HEK293 (cell line): ENCODE measurements at regions not wholly inside any gene's neighbourhood (a gene's known extent, or its start where the extent isn't known, plus 50 kb on each side); places are given as distances from the start of the nearest gene placed in this dataset.

Experiments
- CTCF ChIA-PET: fragments of 350-600 bp; formaldehyde crosslinking; extraction: SDS; loops from one replicate; lab custom pipeline; 2021; ENCODE audit warnings: antibody characterized with exemption; lab: Yijun Ruan, JAX
- POLR2A ChIA-PET: fragments of 300-600 bp; formaldehyde crosslinking; extraction: SDS; loops from one replicate; lab custom pipeline; 2020; ENCODE audit warnings: antibody characterized with exemption, inconsistent platforms; lab: Yijun Ruan, JAX
- H3K27ac ChIP-seq: fragments of 200-500 bp; sonication (Bioruptor generic); 2 replicates; pipeline ENCODE4 v1.5.1; 2014; ENCODE audit warnings: low read depth, low read length, control low read depth, inconsistent platforms; ENCODE audit errors: extremely low read depth
- H3K36me3 ChIP-seq, 2 experiments: fragments of 200-500 bp in 1 of 2; sonication (Bioruptor generic) in 1 of 2; 1 replicate in 1 of 2; 2 replicates in 1 of 2; pipeline ENCODE4 v1.5.1; 2014 to 2017; ENCODE audit warnings: inconsistent platforms in 2 of 2, low read length in 2 of 2; ENCODE audit not compliant: control insufficient read depth in 2 of 2, insufficient read depth in 1 of 2
- H3K4me1 ChIP-seq: fragments of 200-500 bp; sonication (Bioruptor generic); 2 replicates; pipeline ENCODE4 v1.5.1; 2014; ENCODE audit warnings: mild to moderate bottlenecking, low read length, inconsistent platforms; ENCODE audit not compliant: control insufficient read depth, insufficient read depth
- H3K4me3 ChIP-seq: 2 replicates; pipeline ENCODE4 v1.5.1; 2011; ENCODE audit warnings: low read depth, mild to moderate bottlenecking, control low read depth, low read length, moderate library complexity
- H3K9me3 ChIP-seq: fragments of 200-500 bp; sonication (Bioruptor generic); 2 replicates; pipeline ENCODE4 v1.5.1; 2014; ENCODE audit warnings: low read depth, low read length, inconsistent platforms; ENCODE audit not compliant: control insufficient read depth, insufficient read depth
- KLF7 ChIP-seq: fragments of 450-650 bp; formaldehyde crosslinking; IDR thresholded peaks from 2 replicates; pipeline ENCODE4 v1.5.1; 2016; ENCODE audit warnings: missing biosample characterization, missing genetic modification characterization, borderline replicate concordance
- KLF9 ChIP-seq: fragments of 450-650 bp; formaldehyde crosslinking; IDR thresholded peaks from 2 replicates; pipeline ENCODE4 v1.5.1; 2016; ENCODE audit warnings: missing biosample characterization, missing genetic modification characterization, low read depth
- MYNN ChIP-seq: fragments of 450-650 bp; formaldehyde crosslinking; IDR thresholded peaks from 2 replicates; pipeline ENCODE4 v1.5.1; 2016; ENCODE audit warnings: missing biosample characterization, missing genetic modification characterization, borderline replicate concordance
- ZFP3 ChIP-seq: fragments of 450-650 bp; formaldehyde crosslinking; IDR thresholded peaks from 2 replicates; pipeline ENCODE4 v1.5.1; 2016; ENCODE audit warnings: low read depth, missing biosample characterization, missing genetic modification characterization
- ZNF138 ChIP-seq: fragments of 450-650 bp; formaldehyde crosslinking; IDR thresholded peaks from 2 replicates; pipeline ENCODE4 v1.5.1; 2016; ENCODE audit warnings: missing biosample characterization, missing genetic modification characterization, borderline replicate concordance
- ZNF202 ChIP-seq: fragments of 450-650 bp; formaldehyde crosslinking; IDR thresholded peaks from 2 replicates; pipeline ENCODE4 v1.5.1; 2016; ENCODE audit warnings: missing biosample characterization, missing genetic modification characterization, borderline replicate concordance
- ZNF214 ChIP-seq: fragments of 450-650 bp; formaldehyde crosslinking; IDR thresholded peaks from 2 replicates; pipeline ENCODE4 v1.5.1; 2017; ENCODE audit warnings: missing biosample characterization, mild to moderate bottlenecking, missing genetic modification characterization, borderline replicate concordance
- ZNF223 ChIP-seq: fragments of 450-650 bp; formaldehyde crosslinking; IDR thresholded peaks from 2 replicates; pipeline ENCODE4 v1.5.1; 2016; ENCODE audit warnings: missing biosample characterization, missing genetic modification characterization
- ZNF23 ChIP-seq: fragments of 450-650 bp; formaldehyde crosslinking; IDR thresholded peaks from 2 replicates; pipeline ENCODE4 v1.5.1; 2016; ENCODE audit warnings: missing biosample characterization, missing genetic modification characterization, borderline replicate concordance
- ZNF248 ChIP-seq: fragments of 450-650 bp; formaldehyde crosslinking; IDR thresholded peaks from 2 replicates; pipeline ENCODE4 v1.5.1; 2017; ENCODE audit warnings: missing biosample characterization, missing genetic modification characterization
- ZNF350 ChIP-seq: fragments of 450-650 bp; formaldehyde crosslinking; IDR thresholded peaks from 2 replicates; pipeline ENCODE4 v1.5.0; 2017; ENCODE audit warnings: missing biosample characterization, mild to moderate bottlenecking, missing genetic modification characterization
- ZNF354C ChIP-seq: fragments of 450-650 bp; formaldehyde crosslinking; IDR thresholded peaks from 2 replicates; pipeline ENCODE4 v1.5.1; 2016; ENCODE audit warnings: missing biosample characterization, missing genetic modification characterization, low read depth, borderline replicate concordance
- ZNF366 ChIP-seq: fragments of 450-650 bp; formaldehyde crosslinking; conservative IDR thresholded peaks from 2 replicates; pipeline ENCODE4 v1.5.1; 2016; ENCODE audit warnings: missing biosample characterization, missing genetic modification characterization
- ZNF521 ChIP-seq: fragments of 450-650 bp; formaldehyde crosslinking; IDR thresholded peaks from 2 replicates; pipeline ENCODE4 v1.5.1; 2017; ENCODE audit warnings: missing biosample characterization, mild to moderate bottlenecking, missing genetic modification characterization
- ZNF544 ChIP-seq: fragments of 450-650 bp; formaldehyde crosslinking; IDR thresholded peaks from 2 replicates; pipeline ENCODE4 v1.5.0; 2017; ENCODE audit warnings: missing biosample characterization, missing genetic modification characterization
- ZNF624 ChIP-seq: fragments of 450-650 bp; formaldehyde crosslinking; IDR thresholded peaks from 2 replicates; pipeline ENCODE4 v1.5.1; 2017; ENCODE audit warnings: missing biosample characterization, missing genetic modification characterization
- ZNF629 ChIP-seq: fragments of 450-650 bp; formaldehyde crosslinking; IDR thresholded peaks from 2 replicates; pipeline ENCODE4 v1.5.1; 2017; ENCODE audit warnings: missing biosample characterization, missing genetic modification characterization
- ZNF701 ChIP-seq: fragments of 450-650 bp; formaldehyde crosslinking; IDR thresholded peaks from 2 replicates; pipeline ENCODE4 v1.5.1; 2016; ENCODE audit warnings: missing biosample characterization, missing genetic modification characterization
- ZNF707 ChIP-seq: fragments of 450-650 bp; formaldehyde crosslinking; IDR thresholded peaks from 2 replicates; pipeline ENCODE4 v1.5.1; 2016; ENCODE audit warnings: missing biosample characterization, missing genetic modification characterization
- TF ChIP-seq, protein P1 (sequence below): fragments of 450-650 bp; formaldehyde crosslinking; IDR thresholded peaks from 2 replicates; pipeline ENCODE4 v1.5.1; 2016; ENCODE audit warnings: missing biosample characterization, missing genetic modification characterization
- TF ChIP-seq, protein P2 (sequence below): IDR thresholded peaks from 2 replicates; pipeline ENCODE4 v1.6.1; 2011; ENCODE audit warnings: mild to moderate bottlenecking, low read depth, low read length, borderline replicate concordance
- TF ChIP-seq, protein P3 (sequence below): fragments of 450-650 bp; formaldehyde crosslinking; IDR thresholded peaks from 2 replicates; pipeline ENCODE4 v1.5.1; 2017; ENCODE audit warnings: missing biosample characterization, missing genetic modification characterization
- TF ChIP-seq, protein P4 (sequence below): fragments of 450-650 bp; formaldehyde crosslinking; IDR thresholded peaks from 2 replicates; pipeline ENCODE4 v1.5.1; 2017; ENCODE audit warnings: missing biosample characterization, missing genetic modification characterization
- TF ChIP-seq, protein P5 (sequence below): fragments of 450-650 bp; formaldehyde crosslinking; IDR thresholded peaks from 2 replicates; pipeline ENCODE4 v1.5.1; 2016; ENCODE audit warnings: missing biosample characterization, missing genetic modification characterization
- TF ChIP-seq, protein P6 (sequence below): fragments of 450-650 bp; IDR thresholded peaks from 2 replicates; pipeline ENCODE4 v1.5.1; 2018; ENCODE audit warnings: missing biosample characterization, missing genetic modification characterization

DNA sequence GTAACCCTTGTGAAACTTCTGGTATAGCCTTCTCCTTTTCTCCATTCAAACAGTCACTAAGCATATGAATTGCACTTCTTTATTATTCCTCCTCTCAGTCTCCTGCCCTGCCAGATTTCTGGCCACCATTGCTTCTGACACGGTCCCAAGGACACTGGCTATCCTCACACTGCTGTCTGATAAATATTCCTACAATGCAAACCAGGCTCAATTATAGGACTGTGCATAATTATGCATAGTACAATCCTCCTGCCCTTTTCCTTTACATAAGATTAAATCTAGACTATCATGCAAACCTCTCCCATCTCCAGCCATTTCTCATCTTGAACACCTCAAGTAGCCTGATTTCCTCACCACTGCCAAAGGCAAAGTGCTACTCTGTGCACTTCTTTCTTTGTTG, 704.3 kb upstream of the ADAMTS5 start:
- H3K4me1 ChIP-seq, result no peaks in the 10 kb centered on the region
- no peaks in the 10 kb centered on the region for H3K36me3 ChIP-seq
- no peaks in the 10 kb centered on the region for H3K9me3 ChIP-seq
- no peak overlapping the region for H3K4me3 ChIP-seq
- TF ChIP-seq ZNF202 (tag by site-specific recombination) (no peak), ZFP3 (tag by site-specific recombination) (no peak), ZNF544 (no peak), ZNF701 (tag by site-specific recombination) (no peak), ZNF248 (tag by site-specific recombination) (no peak), KLF9 (tag by site-specific recombination) (no peak), ZNF707 (no peak), ZNF521 (tag by site-specific recombination) (no peak), MYNN (tag by site-specific recombination) (no peak)
- TF ChIP-seq, protein P1, sequence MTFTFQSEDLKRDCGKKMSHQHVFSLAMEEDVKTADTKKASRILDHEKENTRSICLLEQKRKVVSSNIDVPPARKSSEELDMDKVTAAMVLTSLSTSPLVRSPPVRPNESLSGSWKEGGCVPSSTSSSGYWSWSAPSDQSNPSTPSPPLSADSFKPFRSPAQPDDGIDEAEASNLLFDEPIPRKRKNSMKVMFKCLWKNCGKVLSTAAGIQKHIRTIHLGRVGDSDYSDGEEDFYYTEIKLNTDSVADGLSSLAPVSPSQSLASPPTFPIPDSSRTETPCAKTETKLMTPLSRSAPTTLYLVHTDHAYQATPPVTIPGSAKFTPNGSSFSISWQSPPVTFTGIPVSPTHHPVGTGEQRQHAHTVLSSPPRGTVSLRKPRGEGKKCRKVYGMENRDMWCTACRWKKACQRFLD (tag by site-specific recombination), result no peak
- TF ChIP-seq, protein P2, sequence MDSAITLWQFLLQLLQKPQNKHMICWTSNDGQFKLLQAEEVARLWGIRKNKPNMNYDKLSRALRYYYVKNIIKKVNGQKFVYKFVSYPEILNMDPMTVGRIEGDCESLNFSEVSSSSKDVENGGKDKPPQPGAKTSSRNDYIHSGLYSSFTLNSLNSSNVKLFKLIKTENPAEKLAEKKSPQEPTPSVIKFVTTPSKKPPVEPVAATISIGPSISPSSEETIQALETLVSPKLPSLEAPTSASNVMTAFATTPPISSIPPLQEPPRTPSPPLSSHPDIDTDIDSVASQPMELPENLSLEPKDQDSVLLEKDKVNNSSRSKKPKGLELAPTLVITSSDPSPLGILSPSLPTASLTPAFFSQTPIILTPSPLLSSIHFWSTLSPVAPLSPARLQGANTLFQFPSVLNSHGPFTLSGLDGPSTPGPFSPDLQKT, result no peak
- TF ChIP-seq, protein P3, sequence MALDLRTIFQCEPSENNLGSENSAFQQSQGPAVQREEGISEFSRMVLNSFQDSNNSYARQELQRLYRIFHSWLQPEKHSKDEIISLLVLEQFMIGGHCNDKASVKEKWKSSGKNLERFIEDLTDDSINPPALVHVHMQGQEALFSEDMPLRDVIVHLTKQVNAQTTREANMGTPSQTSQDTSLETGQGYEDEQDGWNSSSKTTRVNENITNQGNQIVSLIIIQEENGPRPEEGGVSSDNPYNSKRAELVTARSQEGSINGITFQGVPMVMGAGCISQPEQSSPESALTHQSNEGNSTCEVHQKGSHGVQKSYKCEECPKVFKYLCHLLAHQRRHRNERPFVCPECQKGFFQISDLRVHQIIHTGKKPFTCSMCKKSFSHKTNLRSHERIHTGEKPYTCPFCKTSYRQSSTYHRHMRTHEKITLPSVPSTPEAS (tag by site-specific recombination), result no peak
- TF ChIP-seq, all 188 proteins: peak for 0
- CTCF ChIA-PET, result no interaction called here
- H3K27ac ChIP-seq, result no peak overlapping the region
- POLR2A ChIA-PET, result no interaction called here

DNA sequence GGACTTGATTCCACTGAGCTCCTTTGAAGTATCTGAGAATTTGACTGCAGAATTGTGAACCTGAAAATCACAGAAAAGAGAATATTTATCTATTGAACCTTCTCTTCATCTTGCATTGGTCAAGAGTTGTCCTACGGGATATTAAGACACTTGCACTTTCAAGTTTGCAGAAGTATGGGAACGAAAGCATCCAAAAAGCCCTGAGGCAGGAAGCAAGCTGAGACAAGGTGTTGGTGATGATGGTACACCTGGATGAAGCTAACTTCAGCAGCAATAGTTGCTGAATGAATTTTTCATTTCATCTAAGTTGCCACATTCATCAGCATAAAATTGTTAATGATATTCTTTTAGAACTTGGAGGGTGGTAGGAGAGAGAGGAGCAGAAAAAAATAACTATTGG, 686.6 kb upstream of the ADAMTS5 start:
- no peak overlapping the region for H3K27ac ChIP-seq
- H3K9me3 ChIP-seq, result no peaks in the 10 kb centered on the region
- no peak for TF ChIP-seq ZNF223
- TF ChIP-seq, protein P4, sequence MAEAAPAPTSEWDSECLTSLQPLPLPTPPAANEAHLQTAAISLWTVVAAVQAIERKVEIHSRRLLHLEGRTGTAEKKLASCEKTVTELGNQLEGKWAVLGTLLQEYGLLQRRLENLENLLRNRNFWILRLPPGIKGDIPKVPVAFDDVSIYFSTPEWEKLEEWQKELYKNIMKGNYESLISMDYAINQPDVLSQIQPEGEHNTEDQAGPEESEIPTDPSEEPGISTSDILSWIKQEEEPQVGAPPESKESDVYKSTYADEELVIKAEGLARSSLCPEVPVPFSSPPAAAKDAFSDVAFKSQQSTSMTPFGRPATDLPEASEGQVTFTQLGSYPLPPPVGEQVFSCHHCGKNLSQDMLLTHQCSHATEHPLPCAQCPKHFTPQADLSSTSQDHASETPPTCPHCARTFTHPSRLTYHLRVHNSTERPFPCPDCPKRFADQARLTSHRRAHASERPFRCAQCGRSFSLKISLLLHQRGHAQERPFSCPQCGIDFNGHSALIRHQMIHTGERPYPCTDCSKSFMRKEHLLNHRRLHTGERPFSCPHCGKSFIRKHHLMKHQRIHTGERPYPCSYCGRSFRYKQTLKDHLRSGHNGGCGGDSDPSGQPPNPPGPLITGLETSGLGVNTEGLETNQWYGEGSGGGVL (tag by site-specific recombination), result no peak
- no peak for TF ChIP-seq ZNF629 (tag by site-specific recombination)
- TF ChIP-seq, protein P5, sequence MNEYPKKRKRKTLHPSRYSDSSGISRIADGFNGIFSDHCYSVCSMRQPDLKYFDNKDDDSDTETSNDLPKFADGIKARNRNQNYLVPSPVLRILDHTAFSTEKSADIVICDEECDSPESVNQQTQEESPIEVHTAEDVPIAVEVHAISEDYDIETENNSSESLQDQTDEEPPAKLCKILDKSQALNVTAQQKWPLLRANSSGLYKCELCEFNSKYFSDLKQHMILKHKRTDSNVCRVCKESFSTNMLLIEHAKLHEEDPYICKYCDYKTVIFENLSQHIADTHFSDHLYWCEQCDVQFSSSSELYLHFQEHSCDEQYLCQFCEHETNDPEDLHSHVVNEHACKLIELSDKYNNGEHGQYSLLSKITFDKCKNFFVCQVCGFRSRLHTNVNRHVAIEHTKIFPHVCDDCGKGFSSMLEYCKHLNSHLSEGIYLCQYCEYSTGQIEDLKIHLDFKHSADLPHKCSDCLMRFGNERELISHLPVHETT (tag by site-specific recombination), result no peak
- TF ChIP-seq KLF7 (tag by site-specific recombination), result no peak
- TF ChIP-seq ZNF350, result no peak
- TF ChIP-seq ZNF214, result no peak
- TF ChIP-seq ZNF707, result no peak
- TF ChIP-seq ZNF624, result no peak
- TF ChIP-seq ZNF354C, result no peak
- no peak for TF ChIP-seq ZNF138
- no peak for TF ChIP-seq ZNF366 (tag by site-specific recombination)
- TF ChIP-seq, protein P6, sequence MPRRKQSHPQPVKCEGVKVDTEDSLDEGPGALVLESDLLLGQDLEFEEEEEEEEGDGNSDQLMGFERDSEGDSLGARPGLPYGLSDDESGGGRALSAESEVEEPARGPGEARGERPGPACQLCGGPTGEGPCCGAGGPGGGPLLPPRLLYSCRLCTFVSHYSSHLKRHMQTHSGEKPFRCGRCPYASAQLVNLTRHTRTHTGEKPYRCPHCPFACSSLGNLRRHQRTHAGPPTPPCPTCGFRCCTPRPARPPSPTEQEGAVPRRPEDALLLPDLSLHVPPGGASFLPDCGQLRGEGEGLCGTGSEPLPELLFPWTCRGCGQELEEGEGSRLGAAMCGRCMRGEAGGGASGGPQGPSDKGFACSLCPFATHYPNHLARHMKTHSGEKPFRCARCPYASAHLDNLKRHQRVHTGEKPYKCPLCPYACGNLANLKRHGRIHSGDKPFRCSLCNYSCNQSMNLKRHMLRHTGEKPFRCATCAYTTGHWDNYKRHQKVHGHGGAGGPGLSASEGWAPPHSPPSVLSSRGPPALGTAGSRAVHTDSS (tag by site-specific recombination), result no peak
- no peak for TF ChIP-seq ZNF23 (tag by site-specific recombination)
- no peak overlapping the region for H3K4me3 ChIP-seq
- CTCF ChIA-PET, result no interaction called here
- no peaks in the 10 kb centered on the region for H3K36me3 ChIP-seq
- POLR2A ChIA-PET, result no interaction called here
- no peaks in the 10 kb centered on the region for H3K4me1 ChIP-seq
